Stimulated activated naive B cell treated with anti-CD40 and anti-IgM and Interleukin-4, amounts not matched to agents 10 μg/mL and 1 μg/mL and 100 μg/mL, for 72 hours (primary cell): ENCODE measurements at regions not wholly inside any gene's neighbourhood (a gene's known extent, or its start where the extent isn't known, plus 50 kb on each side); places are given as distances from the start of the nearest gene placed in this dataset.

Experiments used
- ATAC-seq, 2 donors: fragments of 150-1000 bp; cut with Tn5 transposase; replicated peaks; 2 replicates each; pipeline ENCODE4 v1.10.0; 2021; ENCODE audit warnings: moderate library complexity in 1 of 2
- DNase-seq: peaks from one replicate; pipeline ENCODE4 v3.0.0; 2021
- H3K27ac Mint-ChIP-seq: one replicate; pipeline ENCODE4 v1.8.0; 2022; ENCODE audit warnings: mild to moderate bottlenecking, mixed read lengths
- H3K27me3 Mint-ChIP-seq, 2 donors: one replicate each; pipeline ENCODE4 v1.8.0; 2022; ENCODE audit warnings: mixed read lengths in 2 of 2
- H3K36me3 Mint-ChIP-seq, 2 donors: one replicate each; pipeline ENCODE4 v1.8.0; 2022; ENCODE audit warnings: mixed read lengths in 2 of 2, mild to moderate bottlenecking in 1 of 2
- H3K4me1 Mint-ChIP-seq, 2 donors: one replicate each; pipeline ENCODE4 v1.8.0; 2022; ENCODE audit warnings: mixed read lengths in 2 of 2, mild to moderate bottlenecking in 1 of 2
- H3K4me3 Mint-ChIP-seq, 2 donors: one replicate each; pipeline ENCODE4 v1.8.0; 2022; ENCODE audit warnings: mild to moderate bottlenecking in 2 of 2, mixed read lengths in 2 of 2, moderate library complexity in 1 of 2
- H3K9me3 Mint-ChIP-seq, 2 donors: one replicate each; pipeline ENCODE4 v1.8.0; 2022; ENCODE audit warnings: mixed read lengths in 2 of 2, mild to moderate bottlenecking in 1 of 2

DNA sequence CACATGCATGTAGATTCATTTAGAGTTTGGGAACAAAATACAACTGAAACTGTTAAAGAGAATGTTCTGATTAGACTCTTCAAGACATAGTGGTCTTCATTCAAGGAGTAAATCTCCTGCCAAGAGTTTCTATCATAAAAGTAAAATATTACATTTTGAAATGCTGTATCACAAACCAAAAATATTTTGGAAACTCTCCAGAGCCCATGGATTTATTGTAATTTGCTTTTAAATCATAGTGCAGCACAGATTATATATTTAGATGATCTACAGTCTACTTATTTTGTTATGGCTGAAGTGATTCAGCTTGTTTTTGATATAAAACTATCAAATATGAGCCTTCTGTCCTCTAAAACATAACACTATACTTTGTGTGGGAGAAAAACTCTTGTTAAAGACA is 105.3 kb downstream of the DISP1 start:
- Mint-ChIP-seq H3K4me1 (peaks cover 0 to 3% of the 10 kb centered on the region in 2 donors), H3K4me3 (no peak overlapping the region)

GRCh38 chr1:222921945-222922344 is 107.1 kb downstream of the DISP1 start:
- DNase-seq (no peak), ATAC-seq (no peak)
- Mint-ChIP-seq H3K4me1 (peaks cover 0 to 3% of the 10 kb centered on the region in 2 donors), H3K9me3 (peaks cover 5 to 10% of the 10 kb centered on the region in 2 donors), H3K36me3 (peaks cover 16% of the 10 kb centered on the region in 2 donors), H3K27ac (no peak overlapping the region), H3K4me3 (no peak overlapping the region), H3K27me3 (no peaks in the 10 kb centered on the region)

More for the DNA sequence above, 105.3 kb downstream of the DISP1 start:
- Mint-ChIP-seq H3K9me3 (peaks cover 6 to 12% of the 10 kb centered on the region in 2 donors), H3K27ac (no peak overlapping the region), H3K36me3 (peaks cover 19% of the 10 kb centered on the region in 2 donors), H3K27me3 (no peaks in the 10 kb centered on the region)
- DNase-seq (no peak), ATAC-seq (no peak)

DNA sequence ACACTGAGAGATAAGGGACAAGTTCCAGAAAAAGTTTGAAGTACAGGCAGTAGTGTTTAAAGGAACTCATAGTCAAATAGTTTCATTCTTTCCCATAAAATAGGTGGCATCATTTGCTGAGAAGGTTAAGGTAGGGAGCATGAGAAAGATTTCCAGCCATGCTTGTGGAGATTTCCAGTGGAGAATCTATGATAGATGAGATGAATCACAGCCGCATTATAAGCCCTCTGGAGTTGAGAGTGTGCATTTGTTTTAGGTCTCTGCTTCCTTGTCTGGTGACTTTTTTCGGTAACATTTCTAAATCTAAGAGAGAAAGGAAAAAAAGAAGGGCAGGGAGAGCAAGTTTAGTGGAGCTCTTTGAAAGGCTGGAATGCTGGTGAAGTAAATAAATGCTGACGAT is 108.7 kb downstream of the DISP1 start:
- Mint-ChIP-seq H3K27me3 (no peaks in the 10 kb centered on the region), H3K27ac (no peak overlapping the region)

DNA sequence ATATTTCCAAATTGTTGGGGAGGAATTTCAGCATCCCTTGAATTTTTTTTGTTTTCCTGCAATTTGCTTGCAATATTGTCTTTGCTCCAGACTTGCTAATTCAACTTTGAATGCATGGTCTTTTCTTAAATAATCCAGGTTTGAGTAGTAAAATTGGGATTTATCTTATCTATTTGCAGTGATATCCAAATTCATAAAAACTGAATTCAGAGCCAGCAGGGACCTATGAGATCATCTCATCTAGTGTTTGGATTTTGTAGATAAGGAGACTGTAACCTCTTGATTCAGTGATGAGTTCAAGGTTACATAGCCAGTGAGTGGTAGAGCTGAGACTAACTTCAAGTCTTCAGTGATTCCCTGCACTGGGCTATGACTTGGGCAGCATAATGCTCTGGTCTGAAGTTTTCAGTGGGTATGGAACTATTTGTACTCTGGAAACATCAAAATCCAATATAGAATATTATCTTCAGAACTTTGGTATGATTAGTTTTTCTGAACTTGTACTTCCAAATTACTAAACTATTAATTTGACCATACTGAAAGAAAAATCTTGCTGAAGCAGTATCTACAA is 109.4 kb downstream of the DISP1 start:
- Mint-ChIP-seq H3K27me3 (no peaks in the 10 kb centered on the region), H3K4me1 (no peaks in the 10 kb centered on the region), H3K27ac (no peak overlapping the region), H3K9me3 (no peaks in the 10 kb centered on the region), H3K36me3 (no peaks in the 10 kb centered on the region), H3K4me3 (no peak overlapping the region)
- DNase-seq (no peak), ATAC-seq (no peak)

More for the DNA sequence above, 108.7 kb downstream of the DISP1 start:
- H3K36me3 Mint-ChIP-seq: peaks cover under 1% of the 10 kb centered on the region in 2 donors
- DNase-seq (no peak), ATAC-seq (no peak)
- no peak overlapping the region for H3K4me3 Mint-ChIP-seq
- peaks cover 0 to under 1% of the 10 kb centered on the region in 2 donors for H3K4me1 Mint-ChIP-seq
- no peaks in the 10 kb centered on the region for H3K9me3 Mint-ChIP-seq

GRCh38 chr1:222926566-222926965 is 111.7 kb downstream of the DISP1 start:
- H3K27me3 Mint-ChIP-seq: no peaks in the 10 kb centered on the region
- no peak overlapping the region for H3K27ac Mint-ChIP-seq
- ATAC-seq: no peak

GRCh38 chr1:222927031-222927430 is 112.2 kb downstream of the DISP1 start:
- Mint-ChIP-seq H3K36me3 (no peaks in the 10 kb centered on the region), H3K4me3 (no peak overlapping the region), H3K9me3 (no peaks in the 10 kb centered on the region), H3K27ac (no peak overlapping the region), H3K4me1 (no peaks in the 10 kb centered on the region), H3K27me3 (no peaks in the 10 kb centered on the region)
- DNase-seq: no peak
- no peak for ATAC-seq

More at GRCh38 chr1:222926566-222926965, 111.7 kb downstream of the DISP1 start:
- H3K9me3 Mint-ChIP-seq: no peaks in the 10 kb centered on the region
- no peak for DNase-seq
- H3K36me3 Mint-ChIP-seq: no peaks in the 10 kb centered on the region
- H3K4me3 Mint-ChIP-seq: no peak overlapping the region
- H3K4me1 Mint-ChIP-seq: no peaks in the 10 kb centered on the region

GRCh38 chr1:222928212-222928611 is 113.4 kb downstream of the DISP1 start:
- H3K4me1 Mint-ChIP-seq: no peaks in the 10 kb centered on the region
- no peak overlapping the region for H3K27ac Mint-ChIP-seq
- H3K9me3 Mint-ChIP-seq: no peaks in the 10 kb centered on the region
- H3K36me3 Mint-ChIP-seq: no peaks in the 10 kb centered on the region
- ATAC-seq (no peak), DNase-seq (no peak)
- H3K4me3 Mint-ChIP-seq: no peak overlapping the region
- H3K27me3 Mint-ChIP-seq: no peaks in the 10 kb centered on the region

- H3K4me3 Mint-ChIP-seq: no peak overlapping the region
- no peaks in the 10 kb centered on the region for H3K36me3 Mint-ChIP-seq
- DNase-seq (no peak), ATAC-seq (no peak)
- no peaks in the 10 kb centered on the region for H3K4me1 Mint-ChIP-seq
- H3K9me3 Mint-ChIP-seq: no peaks in the 10 kb centered on the region
- H3K27me3 Mint-ChIP-seq: no peaks in the 10 kb centered on the region
- H3K27ac Mint-ChIP-seq: no peak overlapping the region
Observed at GRCh38 chr1:222930070-222930469, 115.2 kb downstream of the DISP1 start.

GRCh38 chr1:222931023-222931422 is 116.2 kb downstream of the DISP1 start:
- no peak for ATAC-seq
- H3K27me3 Mint-ChIP-seq: no peaks in the 10 kb centered on the region
- DNase-seq: no peak
- H3K9me3 Mint-ChIP-seq: no peaks in the 10 kb centered on the region
- H3K4me1 Mint-ChIP-seq: no peaks in the 10 kb centered on the region
- no peak overlapping the region for H3K27ac Mint-ChIP-seq
- H3K4me3 Mint-ChIP-seq: no peak overlapping the region
- H3K36me3 Mint-ChIP-seq: no peaks in the 10 kb centered on the region

GRCh38 chr1:222933273-222933672 is 118.4 kb downstream of the DISP1 start:
- no peaks in the 10 kb centered on the region for H3K27me3 Mint-ChIP-seq
- no peaks in the 10 kb centered on the region for H3K36me3 Mint-ChIP-seq
- H3K9me3 Mint-ChIP-seq: no peaks in the 10 kb centered on the region
- ATAC-seq (no peak), DNase-seq (no peak)
- no peak overlapping the region for H3K4me3 Mint-ChIP-seq
- no peaks in the 10 kb centered on the region for H3K4me1 Mint-ChIP-seq
- H3K27ac Mint-ChIP-seq: no peak overlapping the region

DNA sequence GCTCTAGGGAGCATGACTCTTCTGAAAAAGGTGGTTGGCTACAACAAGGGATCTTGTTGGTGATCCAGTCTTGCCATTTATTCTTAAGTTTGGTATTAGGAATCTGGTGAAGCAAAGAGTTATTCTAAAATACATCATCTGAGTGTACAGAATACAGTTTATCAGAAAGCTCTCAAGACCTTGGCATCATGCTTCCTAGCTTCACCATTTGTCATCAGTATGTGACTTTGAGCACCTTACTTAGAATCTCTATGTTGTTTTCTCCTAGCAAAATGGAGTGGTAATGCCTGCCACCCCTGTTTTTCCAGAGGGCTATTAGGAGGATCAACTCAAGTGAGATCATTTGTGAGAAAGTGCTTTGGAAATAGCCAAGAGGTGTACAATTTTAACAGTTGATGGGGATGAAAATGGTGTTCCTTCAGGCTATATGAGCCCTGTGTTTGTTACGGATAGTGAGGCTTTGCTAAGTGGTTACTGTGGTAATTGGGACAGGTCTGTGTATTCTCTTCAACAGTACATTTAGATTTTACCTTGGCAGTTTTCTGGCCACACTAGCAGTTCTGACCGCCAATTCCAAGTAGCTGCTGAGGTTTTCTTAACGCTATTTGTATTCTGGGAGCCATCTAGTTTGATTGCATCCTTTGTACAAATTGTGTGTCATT is 120.5 kb downstream of the DISP1 start:
- no peak overlapping the region for H3K27ac Mint-ChIP-seq

DNA sequence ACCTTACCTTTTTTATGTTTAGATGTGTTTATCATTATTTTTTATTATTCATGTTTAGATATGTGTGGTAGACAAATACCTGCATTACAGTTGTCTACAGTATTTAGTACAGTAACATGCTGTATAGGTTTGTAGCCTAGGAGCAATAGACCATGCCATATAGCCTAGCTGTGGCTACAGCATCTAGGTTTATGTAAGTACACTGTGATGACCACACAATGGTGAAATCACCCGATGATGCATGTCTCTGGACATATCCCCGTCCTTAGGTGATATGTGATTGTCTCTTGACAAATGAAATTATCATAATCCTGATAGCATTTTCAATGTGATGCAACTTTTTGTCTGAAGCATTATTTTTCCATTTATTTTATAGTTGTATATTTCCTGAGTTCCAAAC is 121.2 kb downstream of the DISP1 start:
- no peaks in the 10 kb centered on the region for H3K4me1 Mint-ChIP-seq
- H3K27me3 Mint-ChIP-seq: no peaks in the 10 kb centered on the region
- ATAC-seq: no peak
- no peaks in the 10 kb centered on the region for H3K9me3 Mint-ChIP-seq
- H3K4me3 Mint-ChIP-seq: no peak overlapping the region
- no peak overlapping the region for H3K27ac Mint-ChIP-seq
- H3K36me3 Mint-ChIP-seq: no peaks in the 10 kb centered on the region
- no peak for DNase-seq

More for the DNA sequence above, 120.5 kb downstream of the DISP1 start:
- DNase-seq (no peak), ATAC-seq (no peak)
- no peak overlapping the region for H3K4me3 Mint-ChIP-seq
- H3K9me3 Mint-ChIP-seq: no peaks in the 10 kb centered on the region
- no peaks in the 10 kb centered on the region for H3K36me3 Mint-ChIP-seq
- no peaks in the 10 kb centered on the region for H3K4me1 Mint-ChIP-seq
- no peaks in the 10 kb centered on the region for H3K27me3 Mint-ChIP-seq

GRCh38 chr1:222938986-222939385 is 124.1 kb downstream of the DISP1 start:
- peaks cover 7 to 10% of the 10 kb centered on the region in 2 donors for H3K36me3 Mint-ChIP-seq
- H3K9me3 Mint-ChIP-seq: no peaks in the 10 kb centered on the region

GRCh38 chr1:222940095-222940494 is 125.3 kb downstream of the DISP1 start:
- Mint-ChIP-seq H3K27me3 (no peaks in the 10 kb centered on the region), H3K9me3 (no peaks in the 10 kb centered on the region), H3K4me3 (no peak overlapping the region), H3K4me1 (no peaks in the 10 kb centered on the region), H3K36me3 (peaks cover 12 to 14% of the 10 kb centered on the region in 2 donors), H3K27ac (no peak overlapping the region)
- no peak for ATAC-seq
- no peak for DNase-seq

More at GRCh38 chr1:222938986-222939385, 124.1 kb downstream of the DISP1 start:
- no peak overlapping the region for H3K4me3 Mint-ChIP-seq
- H3K27ac Mint-ChIP-seq: no peak overlapping the region
- H3K4me1 Mint-ChIP-seq: no peaks in the 10 kb centered on the region
- ATAC-seq: no peak
- no peak for DNase-seq
- H3K27me3 Mint-ChIP-seq: no peaks in the 10 kb centered on the region

DNA sequence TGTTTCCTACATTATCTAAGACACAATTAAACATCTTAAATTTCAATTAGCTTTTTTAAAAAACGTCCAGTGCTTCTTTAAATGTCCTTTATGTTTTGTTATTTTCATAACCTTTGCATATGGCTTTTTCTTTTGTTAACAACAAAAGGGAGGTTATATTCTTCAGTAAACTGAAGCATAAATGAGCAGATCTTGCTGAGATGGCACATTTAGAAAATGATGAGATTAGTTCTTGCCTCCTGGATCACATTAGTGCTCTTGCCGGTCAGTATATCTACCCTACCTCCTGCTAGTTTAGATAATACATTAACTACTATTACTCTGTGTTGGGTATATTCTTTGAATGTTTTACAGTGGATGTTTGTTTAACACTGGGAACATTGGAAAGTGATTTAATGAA is 126.1 kb downstream of the DISP1 start:
- ATAC-seq: no peak

More for the DNA sequence above, 126.1 kb downstream of the DISP1 start:
- Mint-ChIP-seq H3K27ac (no peak overlapping the region), H3K9me3 (no peaks in the 10 kb centered on the region), H3K4me3 (no peak overlapping the region), H3K36me3 (peaks cover 14 to 15% of the 10 kb centered on the region in 2 donors), H3K4me1 (no peaks in the 10 kb centered on the region), H3K27me3 (no peaks in the 10 kb centered on the region)
- DNase-seq: no peak
